ENCODE measurements at regions not wholly inside any gene's neighbourhood (a gene's known extent, or its start where the extent isn't known, plus 50 kb on each side); places are given as distances from the start of the nearest gene placed in this dataset.

DNA sequence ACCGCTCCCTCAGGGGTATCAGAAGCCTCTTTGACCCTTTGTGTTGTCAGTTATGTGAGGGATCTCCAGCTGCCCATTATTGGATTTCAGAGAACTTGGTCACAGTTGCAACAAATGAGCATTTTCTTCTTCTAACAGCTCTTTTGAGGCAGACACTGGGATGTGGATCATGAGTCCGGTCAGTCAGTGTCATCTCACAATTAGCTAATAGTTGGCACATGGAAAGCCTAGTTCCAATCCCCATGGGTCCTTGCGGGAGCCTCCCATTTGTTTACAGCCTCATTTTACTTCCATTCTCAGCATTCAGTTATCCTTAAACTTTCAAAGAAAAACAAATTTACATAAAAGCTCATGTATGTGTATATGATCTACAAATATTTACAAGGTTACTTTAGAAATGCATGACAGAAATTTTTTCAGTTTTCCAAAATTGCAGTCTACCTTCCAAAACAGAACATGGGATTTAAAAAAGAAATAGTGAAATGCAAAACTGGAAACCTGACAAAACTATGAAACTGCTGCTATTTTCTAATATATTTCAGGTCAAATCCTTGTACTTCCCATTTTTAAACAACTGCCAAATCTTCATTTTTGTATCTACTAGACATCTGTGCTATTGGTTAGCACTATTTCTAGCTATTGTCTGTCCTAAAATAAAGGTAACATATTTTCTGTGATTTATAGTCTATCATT, 547.1 kb upstream of the ZEB2 start:
- TF ChIP-seq, protein P1, sequence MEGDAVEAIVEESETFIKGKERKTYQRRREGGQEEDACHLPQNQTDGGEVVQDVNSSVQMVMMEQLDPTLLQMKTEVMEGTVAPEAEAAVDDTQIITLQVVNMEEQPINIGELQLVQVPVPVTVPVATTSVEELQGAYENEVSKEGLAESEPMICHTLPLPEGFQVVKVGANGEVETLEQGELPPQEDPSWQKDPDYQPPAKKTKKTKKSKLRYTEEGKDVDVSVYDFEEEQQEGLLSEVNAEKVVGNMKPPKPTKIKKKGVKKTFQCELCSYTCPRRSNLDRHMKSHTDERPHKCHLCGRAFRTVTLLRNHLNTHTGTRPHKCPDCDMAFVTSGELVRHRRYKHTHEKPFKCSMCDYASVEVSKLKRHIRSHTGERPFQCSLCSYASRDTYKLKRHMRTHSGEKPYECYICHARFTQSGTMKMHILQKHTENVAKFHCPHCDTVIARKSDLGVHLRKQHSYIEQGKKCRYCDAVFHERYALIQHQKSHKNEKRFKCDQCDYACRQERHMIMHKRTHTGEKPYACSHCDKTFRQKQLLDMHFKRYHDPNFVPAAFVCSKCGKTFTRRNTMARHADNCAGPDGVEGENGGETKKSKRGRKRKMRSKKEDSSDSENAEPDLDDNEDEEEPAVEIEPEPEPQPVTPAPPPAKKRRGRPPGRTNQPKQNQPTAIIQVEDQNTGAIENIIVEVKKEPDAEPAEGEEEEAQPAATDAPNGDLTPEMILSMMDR (IDR thresholded peaks at IDR 0.05; ENCODE audit: control insufficient read depth, extremely low read depth, insufficient read depth): no peak
- H3K4me3 ChIP-seq (ENCODE audit: low read depth, low read length): no peak overlapping the region
- no peak for DNase-seq (ENCODE audit: low read depth)

DNA sequence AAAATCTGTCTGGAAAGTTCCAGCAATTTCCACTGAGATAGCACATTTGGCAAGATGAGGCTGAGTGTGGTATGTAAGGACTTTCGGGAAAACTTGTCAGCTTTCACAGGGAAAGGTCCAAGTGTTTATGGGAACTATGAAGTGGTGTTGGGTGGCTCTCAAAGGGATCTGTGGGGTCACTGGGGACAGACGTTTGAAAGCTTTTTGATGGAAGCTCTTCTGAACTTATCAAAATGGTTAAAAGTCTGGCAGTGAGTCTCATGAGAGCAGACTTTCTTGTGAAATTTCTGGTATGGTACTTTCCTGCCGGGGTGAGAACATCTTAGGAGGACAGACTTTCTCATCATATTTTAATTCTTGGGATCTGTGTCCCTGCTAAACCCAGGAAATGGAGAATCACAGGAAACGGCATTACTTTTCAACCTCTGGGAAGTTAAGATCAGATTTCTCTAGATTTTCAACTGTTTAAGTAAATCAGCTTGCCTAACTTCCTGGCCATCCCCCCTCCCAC, 546.3 kb upstream of the ZEB2 start:
- TF ChIP-seq, protein P1 (IDR thresholded peaks at IDR 0.05; ENCODE audit: control insufficient read depth, extremely low read depth, insufficient read depth): no peak
- no peak overlapping the region for H3K4me3 ChIP-seq (ENCODE audit: low read depth, low read length)
- no peak for DNase-seq (ENCODE audit: low read depth)

DNA sequence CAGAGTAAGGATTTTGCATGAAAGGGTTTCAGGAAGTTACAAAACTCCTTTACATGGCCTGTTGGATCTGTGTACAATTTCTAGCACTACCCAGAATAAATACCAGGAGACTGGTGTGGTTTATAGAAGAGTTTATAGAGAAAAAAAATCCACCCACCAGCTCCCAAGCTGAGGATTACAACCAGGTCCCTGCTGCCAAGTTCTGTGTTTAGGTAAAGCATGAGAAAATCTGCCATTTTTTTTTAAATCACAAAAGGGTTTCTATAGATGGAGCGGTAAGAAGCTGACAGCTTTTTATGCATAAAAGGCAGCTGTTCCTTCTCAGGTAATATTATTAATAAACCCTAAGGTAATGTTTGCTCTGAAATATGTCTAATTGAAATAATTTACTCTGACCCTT, 545.4 kb upstream of the ZEB2 start:
- DNase-seq (ENCODE audit: low read depth): no peak
- TF ChIP-seq, protein P1 (IDR thresholded peaks at IDR 0.05; ENCODE audit: control insufficient read depth, extremely low read depth, insufficient read depth): no peak
- H3K4me3 ChIP-seq (ENCODE audit: low read depth, low read length): no peak overlapping the region

DNA sequence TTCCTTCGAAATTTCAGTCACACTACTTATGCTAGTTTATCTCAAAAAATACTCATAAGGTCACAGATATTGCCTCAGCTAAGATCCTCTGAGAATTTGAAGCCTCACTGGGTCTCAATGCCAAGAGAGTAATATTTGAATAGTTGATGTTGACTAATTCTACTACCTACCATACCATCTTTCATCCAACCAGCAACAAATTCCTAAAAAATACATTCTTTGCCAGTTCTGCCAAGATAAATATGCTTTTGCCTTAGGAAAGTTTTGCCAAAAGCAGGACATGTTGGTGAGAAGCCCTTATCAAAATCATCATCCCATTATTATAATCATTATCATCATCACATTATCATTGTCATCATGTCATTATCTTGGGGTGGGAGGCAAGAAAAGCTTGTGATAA, 544.6 kb upstream of the ZEB2 start:
- no peak overlapping the region for H3K4me3 ChIP-seq (ENCODE audit: low read depth, low read length)
- TF ChIP-seq, protein P1 (IDR thresholded peaks at IDR 0.05; ENCODE audit: control insufficient read depth, extremely low read depth, insufficient read depth): no peak
- DNase-seq (ENCODE audit: low read depth): no peak

DNA sequence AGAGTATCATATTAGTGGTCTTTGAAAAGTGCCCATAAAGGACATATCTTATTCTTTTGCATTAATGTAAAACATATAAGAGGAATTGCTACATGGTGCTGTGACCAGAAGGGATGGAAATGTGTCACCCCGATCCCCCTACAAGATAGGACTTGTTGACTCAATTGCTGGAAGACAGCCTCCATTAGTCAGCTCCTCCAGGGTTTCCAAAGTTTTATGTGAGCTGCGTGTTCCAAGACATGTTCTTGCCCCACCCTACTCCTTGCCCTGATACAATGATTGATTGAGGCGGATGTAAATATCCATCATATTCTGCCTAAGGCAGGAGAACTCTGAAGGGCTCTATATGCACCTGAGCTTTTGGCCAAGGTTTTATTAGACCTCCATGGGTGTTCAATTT, 541.0 kb upstream of the ZEB2 start:
- no peak for DNase-seq (ENCODE audit: low read depth)
- H3K4me3 ChIP-seq (ENCODE audit: low read depth, low read length): no peak overlapping the region
- TF ChIP-seq, protein P1 (IDR thresholded peaks at IDR 0.05; ENCODE audit: control insufficient read depth, extremely low read depth, insufficient read depth): no peak

DNA sequence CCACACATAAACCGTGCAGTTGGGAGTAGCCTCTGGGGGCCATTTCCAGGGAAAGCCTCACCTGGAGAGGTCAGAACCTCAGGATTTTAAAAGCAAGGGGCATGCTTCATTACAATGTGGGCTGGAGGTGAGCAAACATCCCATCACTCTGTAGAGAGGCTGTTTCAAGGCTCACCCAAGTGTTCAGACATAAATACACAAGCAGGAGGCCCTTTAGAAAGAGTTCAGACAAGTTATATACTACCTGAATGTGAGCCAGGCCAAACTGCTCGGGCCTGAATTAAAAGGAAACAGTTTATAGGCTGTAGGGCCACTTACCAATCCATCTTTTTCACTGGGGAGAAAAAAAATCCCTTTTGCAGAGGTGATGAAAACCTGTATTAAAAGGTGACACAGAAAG, 540.0 kb upstream of the ZEB2 start:
- no peak for DNase-seq (ENCODE audit: low read depth)
- TF ChIP-seq, protein P1 (IDR thresholded peaks at IDR 0.05; ENCODE audit: control insufficient read depth, extremely low read depth, insufficient read depth): no peak
- no peak overlapping the region for H3K4me3 ChIP-seq (ENCODE audit: low read depth, low read length)

DNA sequence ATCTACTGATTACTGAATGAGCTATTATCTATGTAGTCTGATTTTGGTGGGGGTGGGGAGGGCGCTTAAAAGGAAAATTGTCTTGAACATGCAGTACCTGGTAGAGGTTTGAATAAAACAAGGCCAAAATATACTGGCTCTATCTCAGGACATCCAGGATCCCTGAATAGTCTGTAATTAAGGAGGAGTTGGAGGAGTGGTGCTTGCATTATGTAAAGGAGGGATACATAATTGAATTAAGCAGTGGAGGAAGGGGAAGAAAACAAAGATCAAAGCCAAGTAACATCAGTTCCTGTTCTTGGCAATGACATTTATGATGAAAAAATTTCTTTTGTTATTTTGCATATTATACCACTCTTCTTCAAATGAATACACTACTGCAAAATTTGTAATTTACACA, 539.4 kb upstream of the ZEB2 start:
- TF ChIP-seq, protein P1 (IDR thresholded peaks at IDR 0.05; ENCODE audit: control insufficient read depth, extremely low read depth, insufficient read depth): no peak
- DNase-seq (ENCODE audit: low read depth): no peak
- H3K4me3 ChIP-seq (ENCODE audit: low read depth, low read length): no peak overlapping the region
